ENCODE measurements at regions not wholly inside any gene's neighbourhood (a gene's known extent, or its start where the extent isn't known, plus 50 kb on each side); places are given as distances from the start of the nearest gene placed in this dataset.

GRCh38 chrX:35733879-35734278, 64.3 kb upstream of the MAGEB16 start:
- TF ChIP-seq SP2 (tag by site-specific recombination; IDR thresholded peaks at IDR 0.05): no peak
- TF ChIP-seq YY1 (tag by site-specific recombination; IDR thresholded peaks at IDR 0.05): no peak
- TF ChIP-seq ZNF311 (tag by site-specific recombination; IDR thresholded peaks at IDR 0.05; ENCODE audit: borderline replicate concordance): no peak
- TF ChIP-seq ZNF140 (tag by site-specific recombination; IDR thresholded peaks at IDR 0.05): no peak
- TF ChIP-seq CTCF (tag by site-specific recombination; IDR thresholded peaks at IDR 0.05): no peak
- TF ChIP-seq ZNF24 (tag by site-specific recombination; IDR thresholded peaks at IDR 0.05): no peak
- no peak for TF ChIP-seq ZNF513 (tag by site-specific recombination; IDR thresholded peaks at IDR 0.05)
- no peak for TF ChIP-seq ZNF768 (tag by site-specific recombination; IDR thresholded peaks at IDR 0.05)
- TF ChIP-seq ZNF585B (tag by site-specific recombination; IDR thresholded peaks at IDR 0.05): no peak

Measured in HEK293 (cell line).